Forelimb muscle (tissue), 1 donor: ENCODE measurements at regions not wholly inside any gene's neighbourhood (a gene's known extent, or its start where the extent isn't known, plus 50 kb on each side); places are given as distances from the start of the nearest gene placed in this dataset.
"Not testable (repeated sequence)": the region's sequence is repeated elsewhere in the genome, so short reads cannot be mapped to it uniquely, and the experiment has no call there.

ENCODE experiments used
- DNase-seq: peaks from one replicate; pipeline ENCODE4 v3.0.0-alpha.2; 2013; ENCODE audit warnings: low read depth

DNA sequence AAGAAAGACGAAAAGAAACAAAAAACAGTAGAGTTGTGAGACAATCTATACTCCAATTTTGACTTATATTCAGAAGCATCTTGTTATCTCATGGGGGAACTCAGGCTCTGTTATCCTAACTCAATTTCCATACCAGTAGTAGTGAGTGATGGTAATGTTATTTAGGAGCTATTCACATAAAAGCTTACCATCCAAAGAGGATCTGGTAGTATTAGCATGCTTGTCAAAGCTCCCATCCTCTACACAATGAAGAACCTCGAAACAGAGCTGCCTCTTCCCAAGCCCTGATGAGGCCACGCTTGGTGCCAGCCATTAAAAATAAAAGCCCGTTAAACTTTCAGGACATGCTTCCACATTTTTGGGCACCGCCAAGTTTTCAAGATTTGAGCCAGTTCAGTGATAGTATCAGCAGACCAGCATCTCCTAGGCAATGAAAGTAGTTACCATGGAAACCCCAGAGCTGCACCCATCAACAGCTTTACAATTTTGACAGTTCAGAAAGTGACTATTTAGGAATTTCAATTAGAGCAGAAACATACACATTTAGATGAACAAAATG, 173.3 kb downstream of the CD83 start:
- no peak for DNase-seq

DNA sequence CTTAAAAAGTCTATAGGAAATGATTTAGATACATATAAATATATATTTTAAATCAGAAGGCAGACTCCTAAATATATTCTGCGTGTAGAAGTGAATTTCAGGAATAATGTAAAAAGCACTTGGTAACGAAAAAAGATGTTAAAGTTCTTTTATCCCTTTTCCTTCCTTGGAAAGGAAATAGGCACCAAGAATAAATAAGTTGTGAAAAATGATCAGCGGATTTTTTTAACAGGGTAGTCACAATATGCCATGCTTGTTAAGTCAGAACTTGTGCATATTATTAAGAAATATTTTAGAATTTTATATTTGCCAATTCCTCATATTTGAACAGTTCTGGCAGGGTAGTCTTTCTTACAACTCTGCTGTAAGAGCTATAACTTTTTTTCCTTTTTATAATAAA, 173.8 kb downstream of the CD83 start:
- no peak for DNase-seq

DNA sequence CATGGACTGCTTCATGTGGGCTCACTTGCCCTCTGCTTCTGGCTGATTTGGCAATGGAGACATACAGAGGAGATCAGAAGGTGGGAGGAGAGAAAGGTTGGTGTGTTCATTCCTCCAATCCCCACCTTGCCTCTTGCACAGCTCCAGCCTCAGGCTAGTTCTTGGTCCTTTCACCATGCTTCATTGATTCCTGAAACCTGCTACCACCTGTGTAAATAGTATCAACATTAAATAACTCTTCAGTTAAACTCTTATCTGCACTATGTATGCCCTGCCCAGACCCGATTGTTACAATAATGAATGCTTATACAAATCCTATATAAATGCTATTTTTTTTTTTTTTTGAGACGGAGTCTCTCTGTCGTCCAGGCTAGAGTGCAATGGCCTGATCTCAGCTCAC, 174.5 kb downstream of the CD83 start:
- no peak for DNase-seq

GRCh38 chr6:14294270-14294951, 176.8 kb downstream of the CD83 start:
- no peak for DNase-seq

GRCh38 chr6:14296698-14297097, 179.1 kb downstream of the CD83 start:
- DNase-seq = not testable (repeated sequence)

DNA sequence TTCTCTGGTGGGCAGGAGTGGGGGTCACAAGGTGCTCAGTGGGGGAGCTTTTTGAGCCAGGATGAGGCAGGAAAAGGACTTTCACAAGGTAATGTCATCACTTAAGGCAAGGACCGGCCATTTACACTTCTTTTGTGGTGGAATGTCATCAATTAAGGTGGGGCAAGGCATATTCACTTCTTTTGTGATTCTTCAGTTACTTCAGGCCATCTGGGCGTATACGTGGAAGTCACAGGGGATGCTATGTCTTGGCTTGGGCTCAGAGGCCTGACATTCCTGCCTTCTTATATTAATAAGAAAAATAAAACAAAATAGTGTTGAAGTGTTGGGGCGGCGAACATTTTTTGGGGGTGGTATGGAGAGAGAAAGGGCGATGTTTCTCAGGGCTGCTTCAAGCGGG, 179.5 kb downstream of the CD83 start:
- not testable (repeated sequence) for DNase-seq

GRCh38 chr6:14300189-14300588, 182.6 kb downstream of the CD83 start:
- DNase-seq = not testable (repeated sequence)

GRCh38 chr6:14300721-14301120, 183.1 kb downstream of the CD83 start:
- not testable (repeated sequence) for DNase-seq

DNA sequence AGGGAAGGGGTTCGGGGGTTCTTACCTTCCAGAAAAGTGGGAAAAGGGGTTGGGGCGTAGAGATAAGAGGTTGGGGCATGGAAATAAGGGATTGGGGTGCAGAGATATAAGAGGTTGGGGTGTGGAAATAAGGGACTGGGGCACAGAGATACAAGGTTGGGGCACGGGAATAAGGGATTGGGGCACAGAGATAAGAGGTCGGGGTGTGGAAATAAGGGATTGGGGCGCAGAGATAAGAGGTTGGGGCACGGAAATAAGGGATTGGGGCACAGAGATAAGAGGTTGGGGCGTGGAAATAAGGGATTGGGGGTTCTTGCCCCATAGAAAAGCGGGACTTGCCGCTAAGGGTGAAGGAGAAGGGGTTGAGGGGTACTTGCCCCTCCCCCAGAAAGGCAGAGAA, 183.9 kb downstream of the CD83 start:
- DNase-seq = not testable (repeated sequence)

GRCh38 chr6:14305131-14305530, 187.6 kb downstream of the CD83 start:
- DNase-seq = no peak

DNA sequence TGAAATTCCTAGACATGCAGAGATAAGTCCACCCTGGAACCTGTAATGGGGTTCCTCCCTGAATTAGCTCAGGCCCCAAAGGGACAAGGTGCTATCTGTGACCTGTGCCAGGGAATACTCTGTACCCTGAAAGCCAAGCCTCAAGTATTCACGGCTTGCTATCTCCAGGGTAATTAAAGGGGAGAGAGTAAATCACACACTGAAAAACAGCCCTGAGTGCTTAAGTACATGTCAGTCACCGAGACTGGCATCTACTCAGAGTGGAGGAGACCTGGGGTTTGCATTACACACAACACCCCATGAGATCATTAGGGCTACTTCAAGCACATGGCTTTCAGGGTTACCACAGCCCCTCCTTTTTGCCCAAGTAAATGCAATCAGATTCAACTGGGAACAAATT, 188.1 kb downstream of the CD83 start:
- DNase-seq = no peak

DNA sequence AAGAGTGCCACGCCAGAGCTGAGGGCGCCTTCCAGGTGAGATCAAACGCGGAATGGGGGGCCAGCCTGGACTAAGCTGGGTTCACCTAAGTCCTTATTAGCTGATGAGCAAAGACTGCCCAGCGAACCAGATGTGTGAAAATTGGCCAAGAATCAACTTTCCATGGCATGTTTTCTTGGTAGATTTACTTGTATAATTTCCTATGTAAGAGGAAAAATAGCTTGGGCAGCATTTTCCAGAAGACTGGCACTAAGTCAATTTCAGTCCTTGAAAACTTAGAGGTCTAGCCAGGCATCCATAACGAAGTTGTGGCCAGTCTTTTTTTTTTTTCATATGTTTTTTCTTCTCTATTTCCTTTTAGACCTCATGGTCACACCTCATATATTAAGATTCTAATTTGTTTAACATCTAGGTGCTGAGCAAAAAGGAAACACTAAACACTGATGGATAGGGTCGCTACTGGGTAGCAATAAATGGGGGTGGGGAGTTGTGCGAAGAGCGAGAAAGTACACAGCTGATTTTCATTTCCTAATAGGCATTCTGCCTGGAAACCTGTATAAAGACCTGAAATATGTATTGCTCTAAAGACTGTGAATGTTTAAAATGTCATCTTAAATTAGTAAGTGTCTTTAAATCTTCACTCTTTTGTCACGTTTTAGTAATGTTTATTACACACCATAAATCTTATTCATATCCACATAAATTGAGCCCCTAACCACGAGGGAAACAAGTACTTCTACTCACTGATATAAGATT, 188.8 kb downstream of the CD83 start:
- no peak for DNase-seq

GRCh38 chr6:14309516-14309915, 191.9 kb downstream of the CD83 start:
- no peak for DNase-seq

GRCh38 chr6:14309951-14310445, 192.4 kb downstream of the CD83 start:
- no peak for DNase-seq

- DNase-seq = no peak
Measured at GRCh38 chr6:14310960-14311359, 193.4 kb downstream of the CD83 start.

DNA sequence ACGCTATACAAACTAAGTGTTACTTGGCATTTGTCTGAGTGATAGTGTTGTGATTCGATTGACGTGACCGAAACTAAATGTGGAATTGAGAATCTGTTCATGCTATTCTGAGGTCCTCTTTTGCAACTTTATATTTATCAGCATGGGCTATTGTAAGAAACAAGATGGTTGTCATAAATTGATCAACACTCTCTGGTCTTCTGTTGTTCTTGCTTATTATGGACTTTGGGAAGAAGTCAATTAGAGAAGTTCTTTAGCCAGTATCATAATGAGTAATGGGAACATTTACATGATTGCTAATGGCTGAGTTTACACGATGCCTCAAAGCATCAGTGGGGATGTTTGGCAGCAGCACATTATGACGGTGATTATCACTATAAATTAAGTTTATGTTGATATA, 195.0 kb downstream of the CD83 start:
- no peak for DNase-seq

GRCh38 chr6:14313248-14313647, 195.7 kb downstream of the CD83 start:
- DNase-seq = no peak

DNA sequence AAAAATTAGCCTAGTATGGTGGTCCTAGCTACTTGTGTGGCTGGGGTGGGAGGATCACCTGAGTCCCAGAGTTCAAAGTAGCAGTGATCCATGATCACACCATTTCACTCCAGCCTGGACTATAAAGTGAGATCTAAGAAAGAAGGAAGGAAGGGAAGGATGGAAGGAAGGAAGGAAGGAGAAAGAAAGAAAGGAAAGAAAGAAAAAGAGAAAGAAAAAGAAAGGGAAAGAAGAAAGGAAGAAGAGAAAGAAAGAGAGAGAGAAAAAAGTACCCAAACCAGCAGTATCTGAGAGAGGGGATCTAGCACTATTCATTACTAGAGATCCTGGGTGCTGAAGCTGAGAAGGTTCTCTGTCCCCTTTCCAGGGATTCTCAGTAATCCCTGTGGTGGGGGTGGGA, 197.8 kb downstream of the CD83 start:
- no peak for DNase-seq

DNA sequence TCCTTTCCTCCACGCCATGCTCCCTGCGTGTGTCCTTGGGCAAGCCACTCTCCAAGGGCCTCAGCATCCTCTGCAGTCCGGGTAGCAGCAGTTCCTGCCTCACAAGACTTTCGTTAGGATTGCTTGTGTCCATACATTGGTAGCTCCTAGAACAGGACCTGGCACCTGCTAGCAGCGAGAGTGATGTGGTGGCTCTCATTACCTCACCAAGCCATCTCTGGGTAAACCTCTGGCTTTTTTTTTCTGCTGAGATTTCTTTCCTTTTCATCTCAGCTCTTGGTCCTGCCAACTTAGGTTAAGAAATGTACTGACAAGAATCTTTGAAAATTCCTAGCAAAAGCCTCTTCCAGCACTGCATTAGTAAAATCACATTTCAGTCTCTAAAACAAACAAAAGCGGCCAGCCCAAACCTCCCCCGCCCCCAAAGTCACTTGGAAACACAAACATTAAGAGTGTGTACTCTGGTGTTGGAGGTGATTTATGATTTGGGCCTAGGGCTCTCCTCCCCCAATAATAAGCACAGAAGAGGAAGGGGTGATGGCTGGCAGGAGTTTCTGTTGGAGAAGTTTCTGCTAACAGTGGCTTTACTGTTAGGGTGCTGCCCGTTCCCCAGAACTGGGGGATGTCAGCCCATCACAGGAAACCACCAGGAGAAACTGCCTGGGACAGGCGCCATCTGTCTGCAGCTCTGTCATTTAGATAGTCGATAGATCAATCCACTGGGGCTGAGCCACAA, 199.2 kb downstream of the CD83 start:
- no peak for DNase-seq

GRCh38 chr6:14317387-14317970, 199.9 kb downstream of the CD83 start:
- DNase-seq = no peak

GRCh38 chr6:14320332-14320731, 202.8 kb downstream of the CD83 start:
- DNase-seq = no peak
